GM18867 (cell line): ENCODE measurements at regions not wholly inside any gene's neighbourhood (a gene's known extent, or its start where the extent isn't known, plus 50 kb on each side); places are given as distances from the start of the nearest gene placed in this dataset.
"Not testable (repeated sequence)": the region's sequence is repeated elsewhere in the genome, so short reads cannot be mapped to it uniquely, and the experiment has no call there.

Source experiments
- ATAC-seq: cut with Tn5 transposase; IDR thresholded peaks from one replicate; pipeline ENCODE4 v1.9.1; 2021; ENCODE audit warnings: mild to moderate bottlenecking, moderate library complexity; ENCODE audit not compliant: unreplicated experiment

DNA sequence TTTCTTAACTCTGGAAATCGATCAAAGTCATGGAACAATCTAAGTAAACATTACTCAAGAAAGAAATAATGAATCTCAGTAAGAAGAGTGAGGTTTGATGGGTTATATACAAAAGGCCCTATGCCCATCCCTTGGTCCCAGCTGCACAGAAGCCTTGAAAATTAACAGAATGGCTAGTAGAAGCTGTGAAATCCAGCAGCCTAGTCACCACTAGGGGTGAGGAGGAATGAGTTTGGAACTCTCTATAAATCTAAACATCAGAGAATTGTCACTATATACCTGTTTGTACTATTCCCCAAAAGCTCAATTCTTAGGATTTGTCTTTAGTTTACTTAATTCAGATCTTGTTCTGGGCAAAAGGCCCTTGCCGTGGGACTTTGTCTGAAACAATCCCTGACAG lies 313.9 kb upstream of the GRID2 start:
- ATAC-seq = no peak

GRCh38 chr4:91990726-91991125 lies 313.0 kb upstream of the GRID2 start:
- ATAC-seq = peak; percentile 78

DNA sequence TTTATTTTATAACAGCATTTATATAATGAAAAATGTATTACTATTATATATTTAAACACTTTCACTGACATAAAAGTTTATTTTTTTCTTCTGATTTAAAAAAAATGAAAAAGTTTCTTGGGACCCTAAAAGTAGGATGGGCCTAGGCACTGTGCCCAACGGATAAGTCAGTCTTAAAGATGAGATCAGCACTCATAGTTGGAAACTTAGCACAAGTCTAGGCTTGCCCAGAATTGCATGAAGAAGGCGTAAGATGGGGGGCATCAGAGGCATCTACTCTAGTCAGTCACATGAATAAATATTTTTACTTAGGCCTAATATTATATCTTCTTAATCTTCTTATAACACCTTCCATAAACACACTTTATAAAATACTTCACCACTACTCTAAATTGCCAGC lies 306.7 kb upstream of the GRID2 start:
- no peak for ATAC-seq

DNA sequence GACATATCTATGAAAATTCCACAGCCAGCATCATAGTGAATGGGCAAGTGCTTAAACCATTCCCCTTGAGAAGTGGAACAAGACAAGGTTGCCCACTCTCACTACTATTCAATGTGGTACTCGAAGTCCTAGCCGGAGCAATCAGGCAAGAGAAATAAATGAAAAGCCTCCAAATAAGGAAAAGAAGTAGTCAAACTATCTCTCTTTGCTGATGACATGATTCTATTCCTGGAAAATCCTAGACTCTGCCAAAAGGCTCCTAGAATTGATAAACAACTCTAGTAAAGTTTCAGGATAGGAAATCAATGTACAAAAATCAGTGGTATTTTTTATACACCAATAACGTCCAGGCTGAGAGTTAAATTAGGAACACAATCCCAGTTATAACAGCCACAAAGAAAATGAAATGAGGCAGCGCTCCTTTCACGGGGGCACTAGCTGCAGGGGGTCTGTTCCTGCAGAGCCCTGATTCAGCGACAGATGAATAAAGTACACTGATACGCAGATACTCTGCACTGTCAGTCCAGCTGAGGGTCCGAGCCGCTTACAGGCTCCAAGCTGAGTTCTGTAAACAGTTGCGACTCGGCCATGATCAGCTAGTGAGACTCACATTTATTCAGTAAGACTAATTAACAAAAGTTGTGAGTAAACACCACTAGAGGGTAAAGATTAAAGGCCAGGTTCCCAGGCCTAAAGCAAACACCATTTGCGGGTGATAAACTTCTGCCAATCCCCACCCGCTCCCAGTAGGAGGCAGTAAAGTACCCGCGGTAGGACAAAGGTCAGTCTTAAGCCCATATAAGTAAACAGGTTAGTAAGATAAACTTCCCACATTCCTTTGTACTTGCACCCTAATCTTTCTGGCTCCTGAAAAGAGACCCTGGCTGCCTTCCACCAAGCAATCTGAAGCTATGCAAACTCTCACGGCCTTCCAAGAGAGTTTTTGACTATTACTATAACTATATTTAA lies 290.6 kb upstream of the GRID2 start:
- no peak for ATAC-seq

DNA sequence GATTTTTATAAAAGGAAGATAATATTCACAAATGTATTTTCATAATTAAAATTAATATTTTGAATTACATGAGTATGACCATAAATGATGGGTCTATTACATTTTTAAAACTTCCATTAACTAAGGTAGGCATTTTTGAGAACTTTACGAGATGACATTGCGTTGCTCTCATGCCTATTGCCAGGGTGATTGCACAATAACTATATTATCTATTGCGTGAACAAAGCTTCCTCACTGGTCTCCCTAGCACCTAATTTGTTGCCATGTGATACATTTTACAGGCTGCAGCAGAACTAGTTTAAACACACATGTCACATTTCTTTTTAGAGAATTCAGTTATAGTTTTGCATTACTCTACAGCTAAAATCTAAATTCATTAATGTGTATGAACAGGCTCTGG lies 289.7 kb upstream of the GRID2 start:
- no peak for ATAC-seq

- no peak for ATAC-seq
Measured at GRCh38 chr4:92021203-92021602, 282.6 kb upstream of the GRID2 start.

DNA sequence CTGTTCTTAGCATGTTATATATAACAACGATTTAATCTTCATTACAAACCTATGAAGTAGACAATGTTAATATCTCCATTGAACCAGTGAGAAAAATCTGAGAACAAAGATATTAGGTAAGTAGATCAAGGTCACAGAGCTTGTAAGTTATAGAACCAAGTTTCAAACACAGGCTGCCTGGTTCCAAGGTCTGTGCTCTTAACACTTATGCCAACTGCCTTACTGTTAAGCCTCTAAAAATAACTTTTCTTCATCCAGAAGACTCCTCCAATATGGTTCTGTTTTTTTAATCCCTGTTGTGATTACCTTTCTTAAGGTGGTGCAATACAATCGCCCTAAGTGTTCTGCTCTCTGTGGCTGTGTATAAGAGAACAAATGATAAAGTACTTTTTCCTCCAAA lies 282.0 kb upstream of the GRID2 start:
- no peak for ATAC-seq

GRCh38 chr4:92028830-92029229 lies 274.9 kb upstream of the GRID2 start:
- ATAC-seq = not testable (repeated sequence)

DNA sequence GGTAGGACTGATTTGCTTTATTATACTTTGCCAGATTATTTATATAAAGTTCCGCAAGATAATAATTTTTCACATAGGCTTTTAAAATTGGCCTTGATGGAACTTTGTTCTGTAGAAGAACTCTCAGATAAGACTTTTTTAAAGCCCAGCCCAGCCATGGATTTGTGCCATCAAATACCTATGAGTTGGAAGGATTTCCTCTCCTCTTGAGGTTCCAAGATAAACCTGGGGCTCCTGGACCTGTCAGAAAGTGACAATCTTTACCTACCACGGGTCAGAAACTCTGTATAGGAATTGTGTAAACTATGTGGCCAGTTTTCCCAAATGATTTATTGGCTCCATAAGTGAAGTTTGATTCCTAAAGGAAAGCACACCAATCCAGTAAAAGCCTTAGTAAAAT lies 271.9 kb upstream of the GRID2 start:
- ATAC-seq = no peak

- ATAC-seq = no peak
Measured at GRCh38 chr4:92035666-92036065, 268.1 kb upstream of the GRID2 start.

DNA sequence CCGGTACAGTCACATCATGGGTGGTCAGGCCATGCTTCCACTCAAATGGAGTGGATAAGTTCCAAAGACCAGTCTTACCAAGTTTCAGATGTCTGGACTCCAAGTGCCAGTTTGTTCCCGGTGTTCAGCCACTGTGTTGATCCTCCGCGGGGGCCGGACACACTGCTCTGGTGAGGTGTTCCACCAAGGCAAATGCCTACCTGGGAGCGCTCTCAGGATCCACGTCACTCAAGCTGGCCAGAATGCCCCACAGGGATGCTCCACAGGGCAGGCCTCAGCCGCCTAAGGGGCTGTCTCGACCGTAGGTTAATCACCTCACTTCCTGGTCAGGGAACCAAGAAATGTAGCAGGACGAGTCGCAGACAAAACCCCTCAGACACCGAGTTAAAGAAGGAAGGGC lies 258.0 kb upstream of the GRID2 start:
- ATAC-seq = no peak

GRCh38 chr4:92047209-92047875 lies 256.4 kb upstream of the GRID2 start:
- ATAC-seq = no peak

- ATAC-seq = no peak
Measured at GRCh38 chr4:92050875-92051274, 252.9 kb upstream of the GRID2 start.

DNA sequence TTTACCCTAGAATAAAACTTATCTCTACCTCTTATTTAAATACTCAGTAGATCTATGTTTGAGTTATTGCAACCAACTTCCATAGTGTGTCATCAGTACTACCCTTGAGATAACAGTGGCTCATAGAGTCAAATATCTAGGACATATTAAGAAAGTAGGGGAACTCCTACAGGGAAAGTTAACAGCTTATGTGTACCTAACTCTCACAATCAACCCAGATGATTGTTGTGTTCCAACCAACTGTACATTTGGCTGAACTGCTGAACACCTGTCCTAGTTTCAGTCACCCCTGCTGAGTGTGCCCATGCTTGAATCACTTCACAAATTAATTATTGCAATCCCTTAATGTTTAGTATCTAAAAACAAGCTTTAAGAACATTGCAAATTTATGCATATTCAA lies 244.2 kb upstream of the GRID2 start:
- no peak for ATAC-seq

DNA sequence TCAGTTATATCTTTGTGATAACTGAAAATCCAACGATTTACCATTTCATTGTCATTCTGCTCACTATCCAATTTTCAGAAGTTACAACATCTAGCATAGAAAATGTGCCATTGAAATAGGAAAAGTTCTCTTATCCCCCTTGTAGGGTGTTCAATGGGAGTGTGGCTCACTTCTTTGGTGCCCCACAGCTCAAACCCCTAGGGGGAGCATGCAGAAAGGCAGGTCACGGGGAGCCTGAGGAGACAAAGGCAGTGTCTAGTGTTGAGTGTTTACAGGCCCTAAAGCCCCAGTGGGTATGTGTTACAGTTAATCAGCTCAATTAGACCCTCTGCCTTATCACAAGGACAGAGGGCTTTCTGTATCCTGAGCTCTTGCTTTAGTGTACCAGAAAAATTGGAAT lies 243.4 kb upstream of the GRID2 start:
- no peak for ATAC-seq

DNA sequence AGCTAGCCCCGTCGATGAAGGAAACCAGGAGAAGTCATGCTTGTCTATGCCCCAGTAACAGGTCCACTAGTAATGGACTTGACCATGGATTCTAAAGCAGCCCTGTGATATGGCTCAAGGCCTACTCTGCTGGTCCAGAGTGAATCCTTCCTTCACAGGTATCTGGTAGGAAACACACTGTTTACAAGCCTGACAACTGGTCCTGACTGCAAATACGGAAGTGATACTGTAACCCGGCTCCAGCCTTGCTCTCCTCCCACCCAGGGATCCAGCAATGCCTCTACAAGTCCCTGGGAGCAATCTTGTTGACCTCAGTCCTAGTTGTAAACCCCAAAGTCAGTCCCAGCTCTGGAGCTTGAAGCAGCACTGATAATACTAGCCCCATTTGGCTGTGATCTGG lies 239.2 kb upstream of the GRID2 start:
- no peak for ATAC-seq

- ATAC-seq = no peak
Measured at GRCh38 chr4:92066485-92066884, 237.3 kb upstream of the GRID2 start.

DNA sequence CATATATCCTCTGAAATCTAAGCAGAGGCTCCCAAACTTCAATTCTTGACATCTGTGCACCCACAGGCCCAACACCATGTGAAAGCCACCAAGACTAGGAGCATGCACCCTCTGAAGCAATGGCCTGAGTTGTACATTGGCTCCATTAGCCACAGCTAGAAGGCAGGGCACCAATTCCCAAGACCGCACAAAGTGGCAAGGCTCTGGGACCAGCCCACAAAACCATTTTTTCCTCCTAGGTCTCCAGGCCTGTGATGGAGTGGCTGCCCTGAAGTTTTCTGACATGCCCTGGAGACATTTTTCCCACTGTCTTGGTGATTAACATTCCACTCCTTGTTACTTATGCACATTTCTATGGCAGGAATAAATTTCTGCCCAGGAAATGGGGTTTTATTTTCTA lies 232.2 kb upstream of the GRID2 start:
- ATAC-seq = no peak

- ATAC-seq = no peak
Measured at GRCh38 chr4:92074839-92075238, 228.9 kb upstream of the GRID2 start.

DNA sequence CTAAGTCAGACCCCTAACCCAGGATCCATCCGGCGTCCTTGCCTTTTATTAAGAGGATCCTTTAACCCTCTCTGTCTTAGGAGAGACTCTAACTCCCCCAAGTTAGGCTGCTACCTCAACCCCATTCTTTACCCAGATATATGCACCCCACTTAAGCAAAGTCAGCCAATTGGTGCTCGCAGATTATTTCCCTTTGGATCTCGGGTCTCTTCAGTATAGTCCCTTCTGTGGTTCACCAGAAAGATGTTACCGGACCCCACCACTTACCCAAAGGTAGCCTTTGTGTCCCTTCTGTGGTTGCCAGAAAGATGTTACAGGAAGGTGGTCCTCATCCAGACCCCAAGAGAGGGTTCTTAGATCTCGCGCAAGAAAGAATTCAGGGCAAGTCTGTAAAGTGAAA lies 212.9 kb upstream of the GRID2 start:
- peak; percentile 32 for ATAC-seq

GRCh38 chr4:92091335-92091734 lies 212.4 kb upstream of the GRID2 start:
- ATAC-seq = peak; percentile 61

GRCh38 chr4:92099861-92100260 lies 203.9 kb upstream of the GRID2 start:
- ATAC-seq = no peak
